GM23248 (cell line): ENCODE measurements at regions not wholly inside any gene's neighbourhood (a gene's known extent, or its start where the extent isn't known, plus 50 kb on each side); places are given as distances from the start of the nearest gene placed in this dataset.

Source experiments
- DNase-seq: peaks from one replicate; pipeline ENCODE4 v3.0.0-alpha.2; 2015
- H2AFZ ChIP-seq: fragments of 200-600 bp; sonication (generic); 2 replicates; pipeline ENCODE4 v1.6.1; 2016; ENCODE audit warnings: antibody characterized with exemption
- H3F3A ChIP-seq: fragments of 200-600 bp; sonication (generic); 2 replicates; pipeline ENCODE4 v1.6.1; 2016; ENCODE audit warnings: mild to moderate bottlenecking, antibody characterized with exemption, mixed run types; ENCODE audit not compliant: insufficient read depth
- H3K27ac ChIP-seq: fragments of 200-600 bp; sonication (generic); 2 replicates; pipeline ENCODE4 v1.5.1; 2016; ENCODE audit warnings: mild to moderate bottlenecking
- H3K27me3 ChIP-seq: fragments of 200-600 bp; sonication (generic); replicated peaks from 2 replicates; pipeline ENCODE4 v1.6.1; 2016; ENCODE audit warnings: mild to moderate bottlenecking; ENCODE audit not compliant: insufficient read depth
- H3K36me3 ChIP-seq: fragments of 200-600 bp; sonication (generic); 2 replicates; pipeline ENCODE4 v1.6.1; 2016; ENCODE audit warnings: low read depth, mild to moderate bottlenecking
- H3K4me1 ChIP-seq: fragments of 200-600 bp; sonication (generic); 2 replicates; pipeline ENCODE4 v1.6.1; 2016; ENCODE audit warnings: mild to moderate bottlenecking; ENCODE audit not compliant: insufficient read depth
- H3K4me2 ChIP-seq: fragments of 200-600 bp; sonication (generic); one replicate; pipeline ENCODE4 v1.6.1; 2016; ENCODE audit warnings: mild to moderate bottlenecking; ENCODE audit not compliant: unreplicated experiment
- H3K4me3 ChIP-seq: fragments of 200-600 bp; sonication (generic); 2 replicates; pipeline ENCODE4 v1.5.1; 2016; ENCODE audit warnings: mild to moderate bottlenecking
- H3K79me2 ChIP-seq: fragments of 200-600 bp; sonication (generic); 2 replicates; pipeline ENCODE4 v1.6.1; 2016; ENCODE audit warnings: mild to moderate bottlenecking; ENCODE audit not compliant: insufficient read depth
- H3K9ac ChIP-seq: fragments of 200-600 bp; sonication (generic); 2 replicates; pipeline ENCODE4 v1.6.1; 2016; ENCODE audit warnings: mild to moderate bottlenecking
- H3K9me2 ChIP-seq: fragments of 200-600 bp; sonication (generic); 2 replicates; pipeline ENCODE4 v1.6.1; 2016; ENCODE audit warnings: mixed run types, mild to moderate bottlenecking, moderate library complexity; ENCODE audit not compliant: insufficient read depth
- H3K9me3 ChIP-seq: fragments of 200-600 bp; sonication (generic); one replicate; pipeline ENCODE4 v1.6.1; 2017; ENCODE audit warnings: low read depth
- H4K20me1 ChIP-seq: fragments of 200-600 bp; sonication (generic); 2 replicates; pipeline ENCODE4 v1.6.0; 2016; ENCODE audit not compliant: insufficient read depth
- EZH2 ChIP-seq: fragments of 200-600 bp; sonication (generic); IDR thresholded peaks from 2 replicates; pipeline ENCODE4 v1.6.1; 2018; ENCODE audit warnings: antibody characterized with exemption, mild to moderate bottlenecking; ENCODE audit not compliant: insufficient read depth, poor library complexity, severe bottlenecking
- EZH2phosphoT487 ChIP-seq: fragments of 200-600 bp; sonication (generic); IDR thresholded peaks from 2 replicates; pipeline ENCODE4 v1.6.1; 2018; ENCODE audit warnings: antibody characterized with exemption, moderate library complexity, mild to moderate bottlenecking, low read depth; ENCODE audit not compliant: insufficient read depth
- WGBS, 2 experiments: methylation state at CpG; one replicate each; pipeline ENCODE4 v1.1.6; 2015 to 2017; ENCODE audit warnings: low lambda C conversion rate in 2 of 2, low coverage in 1 of 2; ENCODE audit errors: missing lambda C conversion rate in 2 of 2; 5-methylcytosine and 5-hydroxymethylcytosine counted together
- in situ Hi-C: fragments of 300-500 bp; cut with MboI; formaldehyde crosslinking; loops from 2 replicates; pipeline ENCODE4 v1.15.0; 2020

DNA sequence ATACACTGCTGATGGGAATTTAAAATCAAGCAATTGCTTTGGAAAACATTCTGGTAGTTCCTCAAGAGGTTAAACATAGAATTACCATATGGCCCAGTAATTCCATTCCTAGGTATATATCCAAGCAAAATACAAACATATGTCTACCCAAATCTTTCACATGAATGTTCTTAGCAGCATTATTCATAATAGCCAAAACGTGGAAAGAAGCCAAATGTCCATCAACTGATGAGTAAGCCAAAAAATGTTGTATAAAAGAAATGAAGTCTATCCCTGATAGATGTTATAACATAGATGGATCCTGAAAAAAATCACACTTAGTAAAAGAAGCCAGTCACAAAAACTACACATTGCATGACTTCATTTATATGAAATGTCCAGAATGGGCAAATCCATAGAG is 893.0 kb downstream of the SORCS3 start:
- H3K9me3 ChIP-seq = no peaks in the 10 kb centered on the region
- 0 to 2% methylated on average over 1 of the region's 1 CpG for WGBS, 2 experiments
- no peak for TF ChIP-seq EZH2phosphoT487
- H3K27me3 ChIP-seq = no peaks in the 10 kb centered on the region
- in situ Hi-C loops = no loop called here
- no peak for DNase-seq
- no peaks in the 10 kb centered on the region for H3K4me1 ChIP-seq
- no peaks in the 10 kb centered on the region for H3K79me2 ChIP-seq
- H3K36me3 ChIP-seq = no peaks in the 10 kb centered on the region
- H3K4me2 ChIP-seq = no peak overlapping the region
- no peak overlapping the region for H3K9ac ChIP-seq
- H3K27ac ChIP-seq = no peak overlapping the region
- no peaks in the 10 kb centered on the region for H3F3A ChIP-seq
- H3K4me3 ChIP-seq = no peak overlapping the region
- no peak overlapping the region for H2AFZ ChIP-seq
- H4K20me1 ChIP-seq = no peaks in the 10 kb centered on the region
- H3K9me2 ChIP-seq = no peaks in the 10 kb centered on the region

DNA sequence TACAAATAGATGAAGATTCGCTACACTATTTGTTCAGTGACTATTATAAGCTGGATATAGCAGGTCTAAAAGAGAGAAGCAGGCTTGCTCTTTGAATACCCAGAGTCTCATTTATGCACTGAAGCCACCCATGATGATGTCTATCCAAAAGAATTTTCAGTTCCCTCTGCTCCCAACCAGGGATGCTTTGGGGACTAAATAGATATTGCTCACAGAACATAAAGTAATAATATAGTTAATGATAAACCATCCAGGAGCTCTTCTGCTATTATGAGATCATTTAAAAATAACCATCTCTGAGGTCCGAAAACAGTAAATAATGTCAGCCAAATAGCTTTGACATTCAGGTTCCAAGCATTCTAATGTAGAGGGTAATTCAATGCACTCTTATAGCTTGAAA is 875.4 kb downstream of the SORCS3 start:
- no peak overlapping the region for H3K4me2 ChIP-seq
- no peak overlapping the region for H3K9ac ChIP-seq
- H4K20me1 ChIP-seq = no peaks in the 10 kb centered on the region
- no peaks in the 10 kb centered on the region for H3K4me1 ChIP-seq
- no peak overlapping the region for H2AFZ ChIP-seq
- no peaks in the 10 kb centered on the region for H3K79me2 ChIP-seq
- no peak overlapping the region for H3K4me3 ChIP-seq
- H3F3A ChIP-seq = no peaks in the 10 kb centered on the region
- no peaks in the 10 kb centered on the region for H3K27me3 ChIP-seq
- no peak overlapping the region for H3K27ac ChIP-seq
- H3K36me3 ChIP-seq = no peaks in the 10 kb centered on the region
- in situ Hi-C loops = no loop called here
- no peaks in the 10 kb centered on the region for H3K9me2 ChIP-seq
- WGBS, 2 experiments = 19 to 22% methylated on average over 2 of the region's 2 CpGs
- no peak for DNase-seq
- H3K9me3 ChIP-seq = no peaks in the 10 kb centered on the region
- TF ChIP-seq EZH2 = no peak
- TF ChIP-seq EZH2phosphoT487 = no peak

- Histone ChIP-seq H2AFZ (no peak overlapping the region), H3K4me3 (no peak overlapping the region), H3K36me3 (no peaks in the 10 kb centered on the region), H3K9me3 (no peaks in the 10 kb centered on the region), H3K79me2 (no peaks in the 10 kb centered on the region), H3K27me3 (no peaks in the 10 kb centered on the region), H3K27ac (no peak overlapping the region), H3K4me1 (no peaks in the 10 kb centered on the region), H3K9ac (no peak overlapping the region), H3F3A (no peaks in the 10 kb centered on the region), H4K20me1 (no peaks in the 10 kb centered on the region), H3K9me2 (no peaks in the 10 kb centered on the region), H3K4me2 (no peak overlapping the region)
- no peak for TF ChIP-seq EZH2phosphoT487
- no peak for TF ChIP-seq EZH2
- 53% methylated on average over 7 of the region's 7 CpGs for WGBS, 2 experiments
- no peak for DNase-seq
- in situ Hi-C loops = no loop called here
These were observed 873.0 kb downstream of the SORCS3 start for GRCh38 chr10:105514106-105514505.

- TF ChIP-seq EZH2phosphoT487 = no peak
- Histone ChIP-seq H3K9me3 (no peaks in the 10 kb centered on the region), H2AFZ (no peak overlapping the region), H3K4me3 (no peak overlapping the region), H3K27me3 (no peaks in the 10 kb centered on the region), H3K4me1 (no peaks in the 10 kb centered on the region), H3F3A (no peaks in the 10 kb centered on the region), H3K79me2 (no peaks in the 10 kb centered on the region), H3K9ac (no peak overlapping the region), H3K27ac (no peak overlapping the region), H4K20me1 (no peaks in the 10 kb centered on the region), H3K9me2 (no peaks in the 10 kb centered on the region), H3K36me3 (no peaks in the 10 kb centered on the region), H3K4me2 (no peak overlapping the region)
- WGBS, 2 experiments = 27 to 30% methylated on average over 3 of the region's 3 CpGs
- in situ Hi-C loops = no loop called here
- no peak for DNase-seq
These were observed 868.4 kb downstream of the SORCS3 start for GRCh38 chr10:105509517-105509916.

DNA sequence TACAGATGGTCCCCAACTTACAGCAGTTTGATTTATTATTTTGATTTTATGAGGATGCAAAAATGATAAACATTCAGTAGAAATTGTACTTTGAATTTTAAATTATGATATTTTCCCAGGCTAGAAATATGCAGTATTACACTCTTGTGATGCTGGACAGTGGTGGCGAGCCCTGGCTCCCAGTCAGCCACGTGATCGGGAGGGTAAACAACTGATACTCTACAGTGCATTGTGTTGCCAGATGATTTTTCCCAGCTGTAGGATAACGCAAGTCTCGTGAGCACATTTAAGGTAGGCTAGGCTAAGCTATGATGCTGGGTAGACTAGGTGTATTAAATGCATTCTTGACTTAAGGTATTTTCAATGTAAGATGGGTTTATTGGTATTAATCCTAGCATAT is 865.2 kb downstream of the SORCS3 start:
- H3K27me3 ChIP-seq = no peaks in the 10 kb centered on the region
- no peak overlapping the region for H3K9ac ChIP-seq
- H3K9me2 ChIP-seq = no peaks in the 10 kb centered on the region
- no peak overlapping the region for H3K4me3 ChIP-seq
- no peak overlapping the region for H3K27ac ChIP-seq
- no peak for DNase-seq
- no peaks in the 10 kb centered on the region for H3F3A ChIP-seq
- no peaks in the 10 kb centered on the region for H3K79me2 ChIP-seq
- H2AFZ ChIP-seq = no peak overlapping the region
- WGBS, 2 experiments = 23 to 28% methylated on average over 5 of the region's 5 CpGs
- H3K4me1 ChIP-seq = no peaks in the 10 kb centered on the region
- H3K36me3 ChIP-seq = no peaks in the 10 kb centered on the region
- no peak for TF ChIP-seq EZH2
- TF ChIP-seq EZH2phosphoT487 = no peak
- H3K9me3 ChIP-seq = no peaks in the 10 kb centered on the region
- in situ Hi-C loops = no loop called here
- H4K20me1 ChIP-seq = no peaks in the 10 kb centered on the region
- H3K4me2 ChIP-seq = no peak overlapping the region
